Neural crest cell (in vitro differentiated cells): ENCODE measurements at regions not wholly inside any gene's neighbourhood (a gene's known extent, or its start where the extent isn't known, plus 50 kb on each side); places are given as distances from the start of the nearest gene placed in this dataset.

Experiments used
- DNase-seq: peaks from one replicate; pipeline ENCODE4 v3.0.0; 2021; ENCODE audit warnings: low read depth, mixed read lengths, low spot score
- H3K27ac Mint-ChIP-seq: one replicate; pipeline ENCODE4 v1.8.0; 2021; ENCODE audit warnings: mild to moderate bottlenecking, mixed read lengths; ENCODE audit not compliant: unreplicated experiment
- H3K27me3 Mint-ChIP-seq: 2 replicates; pipeline ENCODE4 v1.8.0; 2021; ENCODE audit warnings: low read depth, mild to moderate bottlenecking, mixed read lengths
- H3K36me3 Mint-ChIP-seq: 2 replicates; pipeline ENCODE4 v1.8.0; 2021; ENCODE audit warnings: low read depth, mild to moderate bottlenecking, mixed read lengths
- H3K4me1 Mint-ChIP-seq: 2 replicates; pipeline ENCODE4 v1.8.0; 2021; ENCODE audit warnings: mixed read lengths
- H3K4me3 Mint-ChIP-seq: one replicate; pipeline ENCODE4 v1.8.0; 2021; ENCODE audit warnings: mild to moderate bottlenecking, mixed read lengths
- H3K9me3 Mint-ChIP-seq: 2 replicates; pipeline ENCODE4 v1.8.0; 2021; ENCODE audit warnings: mixed read lengths
- TF ChIP-seq, protein P1 (sequence below): fragments of 200-600 bp; sonication (generic); conservative IDR thresholded peaks from 2 replicates; pipeline ENCODE4 v1.5.0; 2021; ENCODE audit warnings: antibody characterized with exemption, mild to moderate bottlenecking

DNA sequence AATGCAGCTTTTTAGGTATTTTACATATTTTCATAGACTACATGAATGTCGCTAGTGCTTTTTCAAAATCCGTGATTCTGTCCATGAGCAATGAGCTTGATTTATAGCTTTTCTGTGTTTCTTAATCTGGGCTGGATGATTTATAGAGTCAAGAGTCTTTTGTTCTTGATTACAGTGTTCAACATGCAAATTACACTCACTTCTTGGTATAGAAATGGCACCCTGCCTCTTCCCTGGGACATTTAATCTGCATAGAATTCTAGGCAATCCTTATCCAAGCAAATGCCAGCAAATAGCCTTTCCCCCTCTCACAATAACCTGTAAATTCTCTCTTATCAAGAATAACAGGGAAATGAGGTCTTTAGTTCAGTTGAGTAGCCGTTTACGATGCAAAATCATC is 246.2 kb upstream of the SEMA3C start:
- no peak for DNase-seq
- no peaks in the 10 kb centered on the region for H3K4me1 Mint-ChIP-seq

DNA sequence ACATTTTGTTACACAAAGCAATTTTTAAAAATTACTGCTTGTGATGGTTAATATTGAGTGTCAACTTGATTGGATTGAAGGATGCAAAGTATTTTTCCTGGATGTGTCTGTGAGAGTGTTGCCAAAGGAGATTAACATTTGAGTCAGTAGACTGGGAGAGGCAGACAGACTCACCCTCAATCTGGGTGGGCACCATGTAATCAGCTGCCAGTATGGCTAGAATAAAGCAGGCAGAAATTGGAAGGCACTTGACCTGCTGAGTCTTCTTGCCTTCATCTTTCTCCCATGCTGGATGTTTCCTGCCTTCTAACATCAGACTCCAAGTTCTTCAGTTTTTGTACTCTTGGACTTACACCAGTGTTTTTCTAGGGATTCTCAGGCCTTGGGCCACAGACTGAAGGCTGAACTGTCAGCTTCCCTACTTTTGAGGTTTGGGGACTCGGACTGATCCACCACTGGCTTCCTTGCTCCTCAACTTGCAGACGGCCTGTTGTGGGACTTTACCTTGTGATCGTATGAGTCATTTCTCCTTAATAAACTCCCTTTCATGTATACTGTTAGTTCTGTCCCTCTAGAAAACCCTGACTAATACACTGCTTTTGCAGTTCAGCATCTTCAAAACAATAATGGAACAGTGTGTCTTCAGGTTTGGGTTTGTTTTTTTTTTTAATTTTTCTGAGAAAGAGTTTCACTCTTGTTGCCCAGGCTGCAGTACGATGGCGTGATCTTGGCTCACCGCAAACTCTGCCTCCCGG is 244.1 kb upstream of the SEMA3C start:
- Mint-ChIP-seq H3K4me3 (no peak overlapping the region), H3K27ac (no peak overlapping the region), H3K27me3 (no peaks in the 10 kb centered on the region), H3K9me3 (peaks cover 5% of the 10 kb centered on the region), H3K36me3 (peaks cover 6% of the 10 kb centered on the region), H3K4me1 (peaks cover 17% of the 10 kb centered on the region)
- DNase-seq = no peak
- TF ChIP-seq, protein P1, sequence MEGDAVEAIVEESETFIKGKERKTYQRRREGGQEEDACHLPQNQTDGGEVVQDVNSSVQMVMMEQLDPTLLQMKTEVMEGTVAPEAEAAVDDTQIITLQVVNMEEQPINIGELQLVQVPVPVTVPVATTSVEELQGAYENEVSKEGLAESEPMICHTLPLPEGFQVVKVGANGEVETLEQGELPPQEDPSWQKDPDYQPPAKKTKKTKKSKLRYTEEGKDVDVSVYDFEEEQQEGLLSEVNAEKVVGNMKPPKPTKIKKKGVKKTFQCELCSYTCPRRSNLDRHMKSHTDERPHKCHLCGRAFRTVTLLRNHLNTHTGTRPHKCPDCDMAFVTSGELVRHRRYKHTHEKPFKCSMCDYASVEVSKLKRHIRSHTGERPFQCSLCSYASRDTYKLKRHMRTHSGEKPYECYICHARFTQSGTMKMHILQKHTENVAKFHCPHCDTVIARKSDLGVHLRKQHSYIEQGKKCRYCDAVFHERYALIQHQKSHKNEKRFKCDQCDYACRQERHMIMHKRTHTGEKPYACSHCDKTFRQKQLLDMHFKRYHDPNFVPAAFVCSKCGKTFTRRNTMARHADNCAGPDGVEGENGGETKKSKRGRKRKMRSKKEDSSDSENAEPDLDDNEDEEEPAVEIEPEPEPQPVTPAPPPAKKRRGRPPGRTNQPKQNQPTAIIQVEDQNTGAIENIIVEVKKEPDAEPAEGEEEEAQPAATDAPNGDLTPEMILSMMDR = no peak

More for the DNA sequence above, 246.2 kb upstream of the SEMA3C start:
- Mint-ChIP-seq H3K4me3 (no peak overlapping the region), H3K36me3 (peaks cover 6% of the 10 kb centered on the region), H3K27ac (no peak overlapping the region), H3K27me3 (no peaks in the 10 kb centered on the region), H3K9me3 (peaks cover 8% of the 10 kb centered on the region)
- TF ChIP-seq, protein P1 = no peak

DNA sequence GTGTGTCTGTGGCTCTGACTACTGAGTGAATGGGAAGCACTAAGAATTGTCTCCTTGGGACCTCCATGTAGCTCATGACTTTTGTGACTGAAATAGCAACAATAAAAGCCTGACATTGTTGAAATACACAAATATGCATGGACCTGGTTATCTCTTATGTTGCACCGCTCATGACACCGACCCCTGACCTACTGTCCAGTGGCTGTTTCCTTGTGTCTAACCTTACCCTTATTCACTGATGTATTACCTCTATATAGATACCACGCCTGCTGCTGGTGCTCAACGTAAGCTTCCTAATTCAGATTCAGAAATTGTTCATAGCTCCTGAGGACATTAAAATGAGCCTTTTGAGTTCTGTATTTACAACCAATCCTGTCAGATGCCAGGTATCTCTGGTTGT is 243.4 kb upstream of the SEMA3C start:
- TF ChIP-seq, protein P1 = no peak
- no peak overlapping the region for H3K27ac Mint-ChIP-seq
- peaks cover 25% of the 10 kb centered on the region for H3K4me1 Mint-ChIP-seq
- H3K27me3 Mint-ChIP-seq = no peaks in the 10 kb centered on the region
- no peak overlapping the region for H3K4me3 Mint-ChIP-seq
- no peak for DNase-seq
- H3K9me3 Mint-ChIP-seq = peaks cover 5% of the 10 kb centered on the region
- H3K36me3 Mint-ChIP-seq = peaks cover 6% of the 10 kb centered on the region

DNA sequence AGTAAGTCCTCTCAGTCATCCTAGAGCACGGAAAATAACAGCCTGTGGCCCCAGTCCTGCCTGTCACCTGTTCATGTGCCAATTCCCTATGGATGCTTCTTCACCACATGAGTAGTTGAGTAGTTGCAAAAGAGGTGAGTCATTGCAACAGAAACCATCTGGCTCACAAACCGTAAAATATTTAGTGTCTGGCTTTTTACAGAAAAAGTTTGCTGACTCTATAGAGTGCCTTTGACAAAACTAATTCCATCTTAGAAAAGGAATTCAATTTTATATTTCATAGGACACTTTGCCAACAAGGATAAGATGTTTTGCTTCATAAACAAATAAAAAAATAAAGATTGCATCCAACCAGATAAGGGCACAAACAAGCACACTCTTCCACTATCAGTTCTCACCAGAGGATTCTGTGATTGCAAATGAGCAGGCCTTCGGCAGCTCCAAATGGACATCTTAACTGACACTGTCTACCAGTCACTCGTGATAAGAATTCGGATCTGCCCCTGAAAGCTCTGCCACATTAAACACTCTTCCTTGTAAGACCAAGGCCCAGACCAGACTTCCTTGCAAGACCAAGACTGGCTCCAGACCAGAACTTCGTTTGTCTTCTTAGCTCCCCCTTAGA is 242.7 kb upstream of the SEMA3C start:
- Mint-ChIP-seq H3K4me1 (peaks cover 31% of the 10 kb centered on the region), H3K4me3 (peak overlapping the region; percentile 42), H3K27me3 (no peaks in the 10 kb centered on the region), H3K27ac (peak overlapping the region; percentile 69), H3K36me3 (peaks cover 6% of the 10 kb centered on the region), H3K9me3 (peaks cover 5% of the 10 kb centered on the region)
- no peak for DNase-seq
- TF ChIP-seq, protein P1 = no peak

DNA sequence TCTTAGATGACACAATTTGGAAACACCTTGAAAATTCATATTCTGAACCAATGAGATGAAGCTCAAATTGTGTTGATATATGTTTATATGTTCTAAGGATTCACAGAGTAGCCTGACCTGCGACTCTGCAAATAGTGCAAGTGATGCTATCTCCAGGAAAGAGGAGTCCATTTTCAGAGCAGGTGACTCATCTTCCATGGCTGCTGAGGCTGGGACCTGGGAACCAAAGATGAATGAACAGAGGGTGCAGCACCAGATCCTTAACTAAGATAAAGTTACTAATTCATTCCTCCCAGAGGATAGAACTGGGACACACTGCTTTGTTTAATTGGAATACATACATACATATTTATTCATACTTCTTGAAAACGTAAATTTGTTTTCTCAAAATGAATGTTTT is 240.6 kb upstream of the SEMA3C start:
- Mint-ChIP-seq H3K27me3 (no peaks in the 10 kb centered on the region), H3K36me3 (peaks cover 6% of the 10 kb centered on the region), H3K9me3 (peaks cover 5% of the 10 kb centered on the region), H3K27ac (no peak overlapping the region), H3K4me3 (no peak overlapping the region), H3K4me1 (peaks cover 50% of the 10 kb centered on the region)
- TF ChIP-seq, protein P1 = no peak
- DNase-seq = no peak
